Neural progenitor cell (in vitro differentiated cells): ENCODE measurements at regions not wholly inside any gene's neighbourhood (a gene's known extent, or its start where the extent isn't known, plus 50 kb on each side); places are given as distances from the start of the nearest gene placed in this dataset.

Source experiments
- CTCF ChIP-seq: fragments of 200-600 bp; sonication (generic); IDR thresholded peaks from 2 replicates; pipeline ENCODE4 v1.5.1; 2017; ENCODE audit warnings: antibody characterized with exemption, mild to moderate bottlenecking
- EZH2 ChIP-seq: fragments of 200-600 bp; sonication (generic); IDR thresholded peaks from 2 replicates; pipeline ENCODE4 v1.6.1; 2017; ENCODE audit warnings: antibody characterized with exemption, mild to moderate bottlenecking, moderate library complexity
- EZH2phosphoT487 ChIP-seq: fragments of 200-600 bp; sonication (generic); IDR thresholded peaks from 2 replicates; pipeline ENCODE4 v1.6.1; 2017; ENCODE audit warnings: antibody characterized with exemption

GRCh38 chr15:47037003-47037402 lies 680.3 kb upstream of the SEMA6D start:
- TF ChIP-seq EZH2phosphoT487 (no peak), CTCF (no peak), EZH2 (no peak)
